GM20000 (cell line): ENCODE measurements at regions not wholly inside any gene's neighbourhood (a gene's known extent, or its start where the extent isn't known, plus 50 kb on each side); places are given as distances from the start of the nearest gene placed in this dataset.
"Not testable (repeated sequence)": the region's sequence is repeated elsewhere in the genome, so short reads cannot be mapped to it uniquely, and the experiment has no call there.

Experiments used
- DNase-seq: peaks from one replicate; pipeline ENCODE4 v3.0.0; 2012; ENCODE audit warnings: low spot score
- CTCF ChIP-seq: IDR thresholded peaks from 2 replicates; pipeline ENCODE4 v1.5.1; 2012; ENCODE audit warnings: mild to moderate bottlenecking, control low read depth; ENCODE audit errors: extremely low read depth, missing control alignments

- TF ChIP-seq CTCF: no peak
- DNase-seq: no peak
These were observed 126.8 kb downstream of the NAA11 start for GRCh38 chr4:79198951-79199587.

GRCh38 chr4:79197275-79198009 is 128.4 kb downstream of the NAA11 start:
- no peak for TF ChIP-seq CTCF
- no peak for DNase-seq

- not testable (repeated sequence) for DNase-seq
These were observed 134.6 kb downstream of the NAA11 start for GRCh38 chr4:79191292-79191691.

- no peak for TF ChIP-seq CTCF
- DNase-seq: no peak
These were observed 140.3 kb downstream of the NAA11 start for GRCh38 chr4:79185526-79186045.

- DNase-seq: no peak
- no peak for TF ChIP-seq CTCF
These were observed 141.4 kb downstream of the NAA11 start for GRCh38 chr4:79184476-79184875.

- no peak for TF ChIP-seq CTCF
- no peak for DNase-seq
These were observed 143.7 kb downstream of the NAA11 start for GRCh38 chr4:79182209-79182608.

- TF ChIP-seq CTCF: no peak
- DNase-seq: no peak
These were observed 144.7 kb downstream of the NAA11 start for GRCh38 chr4:79181190-79181589.

- TF ChIP-seq CTCF: no peak
- no peak for DNase-seq
These were observed 147.1 kb downstream of the NAA11 start for GRCh38 chr4:79178760-79179159.
